B cell (primary cell): ENCODE measurements at regions not wholly inside any gene's neighbourhood (a gene's known extent, or its start where the extent isn't known, plus 50 kb on each side); places are given as distances from the start of the nearest gene placed in this dataset.

Experiments
- ATAC-seq: fragments of 200-7000 bp; cut with Tn5 transposase; one replicate; pipeline ENCODE4 v1.10.0; 2021; ENCODE audit warnings: low read depth, mild to moderate bottlenecking, moderate number of reproducible peaks, moderate library complexity
- CTCF ChIA-PET: fragments of 350-600 bp; sonication (Branson Sonifier 250); formaldehyde crosslinking; loops from one replicate; lab custom pipeline; 2021; ENCODE audit warnings: antibody characterized with exemption, inconsistent platforms; lab: Charles Lee
- POLR2A ChIA-PET: fragments of 350-600 bp; sonication (Branson Sonifier 250); formaldehyde crosslinking; loops from one replicate; lab custom pipeline; 2021; ENCODE audit warnings: antibody characterized with exemption; lab: Charles Lee
- DNase-seq: peaks from one replicate; pipeline ENCODE4 v3.0.0; 2013
- H2AFZ ChIP-seq: 2 replicates; pipeline ENCODE4 v1.6.1; 2012; ENCODE audit warnings: mild to moderate bottlenecking, low read depth, low read length; ENCODE audit not compliant: insufficient read depth, poor library complexity, severe bottlenecking
- H3K27ac ChIP-seq, 2 donors: 1 replicate in 1 of 2; 2 replicates in 1 of 2; pipeline ENCODE4 v1.5.1; 2012 to 2013; ENCODE audit warnings: low read length in 2 of 2, mild to moderate bottlenecking in 2 of 2, moderate library complexity in 1 of 2
- H3K27me3 ChIP-seq, 4 experiments: fragments of 200-600 bp in 1 of 4; sonication (generic) in 1 of 4; replicated peaks in 1 of 4; 1 replicate in 2 of 4; 2 replicates in 2 of 4; pipeline versions ENCODE4 v1.6.1 to v1.7.0; 2013 to 2016; ENCODE audit warnings: low read length in 3 of 4, mild to moderate bottlenecking in 2 of 4, mixed read lengths in 1 of 4, moderate library complexity in 1 of 4; ENCODE audit not compliant: insufficient read depth in 4 of 4, control insufficient read depth in 3 of 4; ENCODE audit errors: control extremely low read depth in 1 of 4
- H3K36me3 ChIP-seq, 2 experiments: replicated peaks in 1 of 2; 1 replicate in 1 of 2; 2 replicates in 1 of 2; pipeline versions ENCODE4 v1.6.1 to v1.7.1; 2013; ENCODE audit warnings: low read length in 1 of 2; ENCODE audit not compliant: insufficient read depth in 2 of 2, control insufficient read depth in 1 of 2; ENCODE audit errors: control extremely low read depth in 1 of 2, extremely low read depth in 1 of 2
- H3K4me1 ChIP-seq, 2 donors: fragments of 200-600 bp in 1 of 2; sonication (generic) in 1 of 2; 1 replicate in 1 of 2; 2 replicates in 1 of 2; pipeline versions ENCODE4 v1.5.1 to v1.6.1; 2013 to 2017; ENCODE audit warnings: low read length in 2 of 2; ENCODE audit not compliant: control insufficient read depth in 2 of 2, insufficient read depth in 2 of 2
- H3K4me2 ChIP-seq: replicated peaks from 2 replicates; pipeline ENCODE3; 2012; ENCODE audit warnings: mild to moderate bottlenecking, low read depth, low read length; ENCODE audit not compliant: poor library complexity, severe bottlenecking
- H3K4me3 ChIP-seq, 5 experiments: fragments of 200-600 bp in 1 of 5; sonication (generic) in 1 of 5; 1 replicate in 3 of 5; 2 replicates in 2 of 5; pipeline versions ENCODE4 v1.5.1 to v1.7.0; 2011 to 2016; ENCODE audit warnings: low read length in 4 of 5, mild to moderate bottlenecking in 4 of 5, low read depth in 2 of 5, control low read depth in 1 of 5, moderate library complexity in 1 of 5; ENCODE audit not compliant: insufficient read depth in 1 of 5; ENCODE audit errors: control extremely low read depth in 1 of 5, extremely low read depth in 1 of 5
- H3K79me2 ChIP-seq: fragments of 200-600 bp; sonication (generic); one replicate; pipeline ENCODE4 v1.6.0; 2016; ENCODE audit warnings: low read length; ENCODE audit not compliant: control insufficient read depth, insufficient read depth
- H3K9ac ChIP-seq: fragments of 200-600 bp; sonication (generic); 2 replicates; pipeline ENCODE4 v1.6.1; 2017; ENCODE audit warnings: mild to moderate bottlenecking, low read length, moderate library complexity
- H3K9me3 ChIP-seq, 3 donors: one replicate each; pipeline versions ENCODE4 v1.6.1 to v1.7.1; 2013; ENCODE audit warnings: low read length in 2 of 3; ENCODE audit not compliant: control insufficient read depth in 2 of 3, insufficient read depth in 1 of 3; ENCODE audit errors: control extremely low read depth in 1 of 3
- H4K20me1 ChIP-seq: 2 replicates; pipeline ENCODE4 v1.6.0; 2012; ENCODE audit warnings: mild to moderate bottlenecking, low read length; ENCODE audit not compliant: insufficient read depth, control insufficient read depth, poor library complexity, severe bottlenecking
- H3K27ac Mint-ChIP-seq: one replicate; pipeline ENCODE4 v1.8.0; 2021; ENCODE audit warnings: mixed read lengths
- H3K27me3 Mint-ChIP-seq: one replicate; pipeline ENCODE4 v1.8.0; 2021; ENCODE audit warnings: mixed read lengths
- H3K4me1 Mint-ChIP-seq: one replicate; pipeline ENCODE4 v1.8.0; 2021; ENCODE audit warnings: mixed read lengths
- H3K4me3 Mint-ChIP-seq: one replicate; pipeline ENCODE4 v1.8.0; 2021; ENCODE audit warnings: mixed read lengths
- H3K9me3 Mint-ChIP-seq: one replicate; pipeline ENCODE4 v1.8.0; 2022; ENCODE audit warnings: mixed read lengths; ENCODE audit not compliant: insufficient read depth
- CTCF ChIP-seq: fragments of 200-600 bp; IDR thresholded peaks from one replicate; pipeline ENCODE4 v1.8.0; 2022; ENCODE audit warnings: antibody characterized with exemption, mild to moderate bottlenecking
- EZH2 ChIP-seq: IDR thresholded peaks from 2 replicates; pipeline ENCODE4 v1.6.1; 2012; ENCODE audit warnings: borderline replicate concordance, low read depth, mild to moderate bottlenecking, moderate library complexity, low read length; ENCODE audit not compliant: insufficient read depth, poor library complexity, severe bottlenecking
- WGBS: methylation state at CpG from one replicate; pipeline ENCODE4 v1.1.5; 2013; ENCODE audit warnings: missing lambda C conversion rate; ENCODE audit not compliant: insufficient coverage; 5-methylcytosine and 5-hydroxymethylcytosine counted together
- intact Hi-C: fragments of 100-400 bp; cut with micrococcal nuclease; formaldehyde crosslinking; loops from one replicate; pipeline ENCODE4 v1.10.0; 2022

- H3K4me3 ChIP-seq = no peak overlapping the region
- H3K79me2 ChIP-seq = no peaks in the 10 kb centered on the region
- 70% methylated on average over 12 of the region's 12 CpGs for WGBS
- H4K20me1 ChIP-seq = no peaks in the 10 kb centered on the region
- Mint-ChIP-seq H3K27ac (no peak overlapping the region), H3K27me3 (peaks cover 24% of the 10 kb centered on the region), H3K4me1 (no peaks in the 10 kb centered on the region), H3K9me3 (no peaks in the 10 kb centered on the region), H3K4me3 (no peak overlapping the region)
- no peak overlapping the region for H2AFZ ChIP-seq
- H3K9me3 ChIP-seq = no peaks in the 10 kb centered on the region
- H3K4me1 ChIP-seq = no peaks in the 10 kb centered on the region
- intact Hi-C loops = no loop called here
- H3K4me2 ChIP-seq = no peak overlapping the region
- POLR2A ChIA-PET = no interaction called here
- no peaks in the 10 kb centered on the region for H3K36me3 ChIP-seq
- DNase-seq (no peak), ATAC-seq (no peak)
- no peak for TF ChIP-seq CTCF
- TF ChIP-seq EZH2 = no peak
- no peak overlapping the region for H3K27ac ChIP-seq
- peaks cover 0 to 11% (median 0%) of the 10 kb centered on the region in 4 experiments for H3K27me3 ChIP-seq
- CTCF ChIA-PET = interaction anchor here (2.2 kb wide), 1 partner anchor 188 kb away, joined by 6 read pairs; no protein-coding TSS in a partner anchor
- no peak overlapping the region for H3K9ac ChIP-seq
These were observed 127.9 kb downstream of the ENGASE start for GRCh38 chr17:79202480-79202879.

GRCh38 chr17:79201536-79202227 is 127.1 kb downstream of the ENGASE start:
- H3K9ac ChIP-seq = no peak overlapping the region
- no peaks in the 10 kb centered on the region for H3K4me1 Mint-ChIP-seq
- POLR2A ChIA-PET = no interaction called here
- H3K27me3 Mint-ChIP-seq = peaks cover 28% of the 10 kb centered on the region
- no peaks in the 10 kb centered on the region for H4K20me1 ChIP-seq
- no peak for DNase-seq
- no peaks in the 10 kb centered on the region for H3K4me1 ChIP-seq
- no peak for ATAC-seq
- H3K27ac Mint-ChIP-seq = no peak overlapping the region
- peaks cover 0 to 11% (median 0%) of the 10 kb centered on the region in 4 experiments for H3K27me3 ChIP-seq
- no peaks in the 10 kb centered on the region for H3K79me2 ChIP-seq
- H3K36me3 ChIP-seq = no peaks in the 10 kb centered on the region
- 66% methylated on average over 14 of the region's 15 CpGs for WGBS
- no peaks in the 10 kb centered on the region for H3K9me3 Mint-ChIP-seq
- CTCF ChIA-PET = interaction anchor here (1.0 to 2.2 kb wide), 2 partner anchors 189 to 190 kb away, joined by 3 to 6 read pairs; no protein-coding TSS in a partner anchor
- H3K27ac ChIP-seq = no peak overlapping the region
- H3K4me2 ChIP-seq = no peak overlapping the region
- no peak overlapping the region for H3K4me3 Mint-ChIP-seq
- TF ChIP-seq EZH2 = no peak
- H3K4me3 ChIP-seq = no peak overlapping the region
- H3K9me3 ChIP-seq = no peaks in the 10 kb centered on the region
- intact Hi-C loops = no loop called here
- H2AFZ ChIP-seq = no peak overlapping the region
